ENCODE measurements at regions not wholly inside any gene's neighbourhood (a gene's known extent, or its start where the extent isn't known, plus 50 kb on each side); places are given as distances from the start of the nearest gene placed in this dataset.
"Not testable (repeated sequence)": the region's sequence is repeated elsewhere in the genome, so short reads cannot be mapped to it uniquely, and the experiment has no call there.

DNA sequence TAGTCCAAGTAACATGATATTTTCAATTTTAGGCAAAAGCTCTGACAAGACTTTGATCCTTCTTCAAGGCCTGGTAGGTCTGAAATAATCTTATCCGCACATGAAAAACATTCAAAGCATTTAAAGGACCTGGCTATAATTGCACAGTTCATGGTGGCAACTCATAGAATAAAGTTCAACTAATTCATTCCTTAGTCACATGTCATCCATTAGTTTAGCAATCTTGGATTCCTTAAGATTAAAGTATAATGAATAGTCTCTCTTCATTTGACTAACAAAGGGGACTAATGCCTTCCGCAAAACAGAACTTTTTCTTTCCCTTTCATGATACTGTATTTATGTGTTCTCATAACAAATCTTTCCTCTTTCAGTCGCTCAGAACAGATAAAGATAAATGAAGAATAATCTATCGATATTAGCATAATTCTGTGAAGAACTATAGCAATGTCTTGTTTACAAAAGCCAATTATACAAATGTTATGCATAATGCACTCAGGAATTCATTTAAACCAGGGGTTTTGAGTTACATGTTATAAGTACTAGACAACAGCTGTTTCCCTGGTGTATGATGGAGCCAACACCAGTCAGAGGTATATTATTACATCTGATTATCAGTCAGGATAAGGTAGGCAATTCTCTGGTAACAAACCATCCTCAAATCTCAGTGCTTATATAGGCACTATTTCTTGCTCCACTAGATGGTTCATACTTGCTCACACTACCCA, 172.5 kb downstream of the POTEB3 start:
- H3K4me1 ChIP-seq: no peaks in the 10 kb centered on the region
- 70 to 77% (median 75%) methylated on average over 4 of the region's 4 CpGs for WGBS, 5 donors
- no peaks in the 10 kb centered on the region for H3K27me3 ChIP-seq
- H3K4me3 ChIP-seq: no peak overlapping the region
- H3K27ac ChIP-seq: no peak overlapping the region
- H3K36me3 ChIP-seq: no peaks in the 10 kb centered on the region
- peaks cover 0 to under 1% (median 0%) of the 10 kb centered on the region in 4 donors for H3K9me3 ChIP-seq
- TF ChIP-seq, protein P1, sequence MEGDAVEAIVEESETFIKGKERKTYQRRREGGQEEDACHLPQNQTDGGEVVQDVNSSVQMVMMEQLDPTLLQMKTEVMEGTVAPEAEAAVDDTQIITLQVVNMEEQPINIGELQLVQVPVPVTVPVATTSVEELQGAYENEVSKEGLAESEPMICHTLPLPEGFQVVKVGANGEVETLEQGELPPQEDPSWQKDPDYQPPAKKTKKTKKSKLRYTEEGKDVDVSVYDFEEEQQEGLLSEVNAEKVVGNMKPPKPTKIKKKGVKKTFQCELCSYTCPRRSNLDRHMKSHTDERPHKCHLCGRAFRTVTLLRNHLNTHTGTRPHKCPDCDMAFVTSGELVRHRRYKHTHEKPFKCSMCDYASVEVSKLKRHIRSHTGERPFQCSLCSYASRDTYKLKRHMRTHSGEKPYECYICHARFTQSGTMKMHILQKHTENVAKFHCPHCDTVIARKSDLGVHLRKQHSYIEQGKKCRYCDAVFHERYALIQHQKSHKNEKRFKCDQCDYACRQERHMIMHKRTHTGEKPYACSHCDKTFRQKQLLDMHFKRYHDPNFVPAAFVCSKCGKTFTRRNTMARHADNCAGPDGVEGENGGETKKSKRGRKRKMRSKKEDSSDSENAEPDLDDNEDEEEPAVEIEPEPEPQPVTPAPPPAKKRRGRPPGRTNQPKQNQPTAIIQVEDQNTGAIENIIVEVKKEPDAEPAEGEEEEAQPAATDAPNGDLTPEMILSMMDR (IDR thresholded peaks at IDR 0.05): no peak
- no peak for TF ChIP-seq EP300 (IDR thresholded peaks at IDR 0.05)
- no peak for TF ChIP-seq POLR2A (IDR thresholded peaks at IDR 0.05)
- no peak for TF ChIP-seq POLR2AphosphoS5 (IDR thresholded peaks at IDR 0.05)
- intact Hi-C loops (cut with DNase I; ENCODE audit: low total_unique reads): no loop called here
- peak in 1 of 2 donors; percentile 0 for DNase-seq

DNA sequence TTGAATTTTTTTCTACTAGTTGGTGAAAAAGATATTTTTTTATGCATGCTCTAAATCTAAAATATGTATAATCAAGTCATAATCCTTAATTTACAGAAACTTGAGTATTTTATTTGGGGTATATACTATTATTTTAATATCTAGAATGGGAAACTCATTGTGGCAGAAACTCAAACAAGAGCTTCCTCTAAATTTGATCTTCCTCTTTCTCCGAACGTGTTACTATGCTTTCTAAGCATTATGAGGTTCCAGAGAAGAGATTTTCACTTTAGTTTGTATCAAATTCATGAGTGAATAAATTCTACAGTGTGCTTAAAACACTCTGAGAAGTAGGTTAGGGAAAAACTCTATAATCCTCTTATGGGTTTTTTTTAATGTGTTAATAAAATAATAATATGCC, 173.1 kb downstream of the POTEB3 start:
- WGBS, 5 donors: 9 to 26% (median 15%) methylated on average over 2 of the region's 2 CpGs
- no peak overlapping the region for H3K27ac ChIP-seq
- H3K4me3 ChIP-seq: no peak overlapping the region
- peaks cover 0 to 6% (median 5%) of the 10 kb centered on the region in 4 donors for H3K9me3 ChIP-seq
- H3K4me1 ChIP-seq: no peaks in the 10 kb centered on the region
- no peak for TF ChIP-seq POLR2A (IDR thresholded peaks at IDR 0.05)
- no peak for TF ChIP-seq EP300 (IDR thresholded peaks at IDR 0.05)
- no peak for TF ChIP-seq POLR2AphosphoS5 (IDR thresholded peaks at IDR 0.05)
- TF ChIP-seq, protein P1 (IDR thresholded peaks at IDR 0.05): no peak
- peaks cover 0 to under 1% (median 0%) of the 10 kb centered on the region in 3 donors for H3K27me3 ChIP-seq
- intact Hi-C loops (cut with DNase I; ENCODE audit: low total_unique reads): no loop called here
- no peaks in the 10 kb centered on the region for H3K36me3 ChIP-seq
- no peak for DNase-seq

DNA sequence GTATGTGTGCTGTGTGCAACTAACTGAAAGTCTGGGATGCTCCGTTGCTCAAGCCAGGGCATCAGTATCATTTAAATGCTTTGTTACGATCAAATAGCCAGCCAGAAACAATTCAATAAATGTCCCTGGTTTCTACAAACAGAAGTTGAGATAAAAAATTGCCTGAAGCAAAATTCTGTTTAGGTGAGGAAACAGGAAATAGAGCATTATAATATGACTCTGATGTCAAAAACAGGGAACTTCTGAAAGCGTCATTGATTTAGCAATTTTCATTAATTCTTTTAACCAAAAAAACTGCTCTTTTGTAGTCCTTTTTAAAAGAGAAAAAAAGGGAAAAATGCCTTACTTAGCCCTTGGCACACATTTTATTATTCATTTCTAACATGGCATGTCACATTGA, 174.7 kb downstream of the POTEB3 start:
- WGBS, 5 donors: 60 to 70% (median 63%) methylated on average over 3 of the region's 3 CpGs
- intact Hi-C loops (cut with DNase I; ENCODE audit: low total_unique reads): not testable (repeated sequence)

DNA sequence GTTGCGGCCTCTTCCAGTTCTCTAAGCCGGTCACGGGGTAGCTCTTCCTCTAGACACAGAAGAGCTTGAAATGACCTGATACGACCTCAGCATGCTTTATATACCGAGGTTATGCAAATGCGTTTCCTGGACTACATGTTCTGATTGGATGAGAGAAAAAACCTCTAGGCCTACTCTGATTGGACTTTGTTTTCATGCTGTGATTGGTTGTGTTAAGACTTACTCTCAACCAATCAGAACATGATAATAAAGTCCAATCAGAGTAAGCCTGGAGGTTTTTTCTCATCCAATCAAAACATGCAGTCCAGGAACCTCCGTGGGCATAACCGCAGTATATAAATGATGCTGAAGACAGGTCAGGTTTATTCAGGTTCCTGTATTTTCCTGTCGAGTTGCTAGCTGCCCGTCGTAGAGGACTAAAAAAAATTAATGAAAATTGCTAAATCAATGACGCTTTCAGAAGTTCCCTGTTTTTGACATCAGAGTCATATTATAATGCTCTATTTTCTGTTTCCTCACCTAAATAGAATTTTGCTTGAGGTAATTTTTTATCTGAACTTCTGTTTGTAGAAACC, 177.4 kb downstream of the POTEB3 start:
- Histone ChIP-seq H3K27ac (no peak overlapping the region), H3K4me3 (no peak overlapping the region), H3K27me3 (peaks cover 0 to 7% (median 0%) of the 10 kb centered on the region in 3 donors), H3K9me3 (peaks cover 0 to 21% (median 15%) of the 10 kb centered on the region in 4 donors), H3K4me1 (no peaks in the 10 kb centered on the region), H3K36me3 (no peaks in the 10 kb centered on the region)
- DNase-seq: peak in 1 of 2 donors; percentile 0
- intact Hi-C loops (cut with DNase I; ENCODE audit: low total_unique reads): no loop called here
- WGBS, 5 donors: 84 to 86% (median 85%) methylated on average over 12 of the region's 12 CpGs
- TF ChIP-seq EP300 (IDR thresholded peaks at IDR 0.05): no peak
- TF ChIP-seq POLR2AphosphoS5 (IDR thresholded peaks at IDR 0.05): no peak
- TF ChIP-seq, protein P1 (IDR thresholded peaks at IDR 0.05): no peak
- no peak for TF ChIP-seq POLR2A (IDR thresholded peaks at IDR 0.05)

More for the DNA sequence above, 174.7 kb downstream of the POTEB3 start:
- not testable (repeated sequence) for H3K27ac ChIP-seq, H3K27me3 ChIP-seq, H3K36me3 ChIP-seq, DNase-seq, H3K4me3 ChIP-seq, H3K4me1 ChIP-seq
- H3K9me3 ChIP-seq: peaks cover 0 to 21% (median 15%) of the 10 kb centered on the region in 4 donors
